Inferior parietal cortex (tissue), 1 donor: ENCODE measurements at regions not wholly inside any gene's neighbourhood (a gene's known extent, or its start where the extent isn't known, plus 50 kb on each side); places are given as distances from the start of the nearest gene placed in this dataset.

Experiments
- DNase-seq: peaks from one replicate; pipeline ENCODE4 v3.0.0-alpha.2; 2016; ENCODE audit errors: extremely low spot score

DNA sequence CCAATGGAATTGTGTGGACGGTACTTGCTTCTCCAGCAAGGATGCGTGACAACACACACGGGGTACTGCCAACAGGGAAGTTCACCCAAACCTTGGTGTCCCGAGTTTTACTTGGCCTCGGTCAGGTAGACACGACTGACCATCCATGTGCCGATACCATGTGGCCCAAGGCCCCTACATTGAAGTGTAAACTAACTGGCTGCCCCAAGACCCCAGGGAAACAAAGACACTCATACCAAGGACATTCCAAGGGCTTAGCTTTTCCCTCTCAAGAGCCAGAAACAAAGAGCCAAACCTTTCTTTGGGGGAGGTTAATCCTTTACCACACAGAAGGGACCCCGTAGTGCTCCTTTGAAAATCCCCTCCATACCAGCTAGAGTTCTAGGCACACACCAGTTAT, 215.9 kb upstream of the TNRC6C start:
- no peak for DNase-seq

DNA sequence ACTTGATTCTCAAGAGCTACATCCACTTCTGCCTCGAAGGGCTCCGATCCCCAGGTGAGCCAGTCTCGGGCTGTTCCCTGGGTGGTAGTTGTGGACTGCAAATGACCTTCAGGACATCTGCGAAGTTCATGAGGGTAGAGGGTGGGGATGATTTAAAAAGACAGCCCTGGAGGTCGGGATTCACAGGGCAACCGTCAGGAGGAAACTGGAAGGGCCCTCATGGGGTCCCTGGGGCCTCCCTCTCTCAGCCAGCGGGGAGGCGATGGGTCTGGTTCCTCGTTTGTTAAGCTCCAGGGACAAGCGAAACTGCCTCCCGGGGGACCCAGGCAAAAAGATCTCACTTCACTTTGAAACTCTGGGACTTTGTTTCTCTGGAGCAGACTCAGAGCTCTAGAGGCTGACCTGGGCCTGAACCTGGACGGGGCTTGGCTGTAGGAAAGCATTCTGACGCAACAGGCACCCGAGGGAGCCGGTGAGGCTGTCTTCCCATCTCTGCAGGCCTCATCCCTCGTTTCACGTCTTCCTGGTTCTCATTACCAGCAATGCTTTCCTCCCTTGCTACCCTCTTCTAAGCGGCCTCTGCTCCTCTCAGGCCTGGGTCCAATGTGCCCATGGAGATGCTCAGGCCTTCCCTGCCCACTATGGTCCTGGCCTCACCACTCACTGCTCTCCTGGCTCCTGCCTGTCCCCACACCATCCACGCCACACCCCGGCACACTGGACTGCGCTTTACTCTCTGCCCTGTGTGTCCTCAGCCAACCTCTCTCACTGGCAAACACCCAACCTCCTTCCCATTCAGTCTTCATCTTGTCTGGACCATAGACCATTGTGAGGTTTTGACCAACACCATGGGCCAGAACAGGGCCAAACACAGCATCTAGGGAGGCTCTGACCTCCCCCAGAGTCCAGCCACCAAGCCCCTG, 214.2 kb upstream of the TNRC6C start:
- DNase-seq, result no peak

- no peak for DNase-seq
Measured at GRCh38 chr17:77745702-77746101, 212.8 kb upstream of the TNRC6C start.

- DNase-seq, result no peak
Measured at GRCh38 chr17:77746393-77746792, 212.1 kb upstream of the TNRC6C start.

DNA sequence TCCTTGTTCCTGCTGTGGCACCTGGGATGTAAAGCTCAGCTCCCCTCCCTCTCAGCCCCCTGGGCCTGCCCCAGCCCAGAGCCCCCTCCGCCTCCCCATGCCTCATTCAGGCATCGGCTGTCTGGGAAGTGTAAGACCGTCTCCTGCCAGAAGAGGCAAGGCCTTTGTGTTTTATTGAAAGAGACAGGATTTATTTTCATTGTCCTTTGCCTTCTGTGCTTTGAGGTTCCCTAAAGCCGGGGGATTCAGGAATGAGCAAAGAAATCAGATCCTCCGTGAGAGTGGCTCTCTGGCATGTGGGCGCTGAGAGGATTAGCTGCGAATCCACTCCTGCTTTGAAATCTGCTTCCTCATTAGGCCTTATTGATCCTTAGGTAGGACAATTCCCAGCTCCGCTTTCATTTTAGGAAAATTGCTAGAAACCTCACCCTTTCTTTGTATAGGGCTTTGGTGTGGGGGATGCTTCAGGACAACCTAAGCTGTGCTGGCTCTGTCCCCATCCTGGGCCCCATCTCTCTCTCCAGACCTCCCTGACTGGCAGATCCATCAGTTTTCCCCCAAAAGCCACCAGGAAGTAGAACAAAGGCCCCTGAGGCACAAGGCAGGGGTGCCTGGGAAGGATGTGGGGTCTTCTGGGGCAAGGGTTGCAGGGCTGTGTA, 211.5 kb upstream of the TNRC6C start:
- DNase-seq, result no peak

- no peak for DNase-seq
Measured at GRCh38 chr17:77748436-77748835, 210.1 kb upstream of the TNRC6C start.

DNA sequence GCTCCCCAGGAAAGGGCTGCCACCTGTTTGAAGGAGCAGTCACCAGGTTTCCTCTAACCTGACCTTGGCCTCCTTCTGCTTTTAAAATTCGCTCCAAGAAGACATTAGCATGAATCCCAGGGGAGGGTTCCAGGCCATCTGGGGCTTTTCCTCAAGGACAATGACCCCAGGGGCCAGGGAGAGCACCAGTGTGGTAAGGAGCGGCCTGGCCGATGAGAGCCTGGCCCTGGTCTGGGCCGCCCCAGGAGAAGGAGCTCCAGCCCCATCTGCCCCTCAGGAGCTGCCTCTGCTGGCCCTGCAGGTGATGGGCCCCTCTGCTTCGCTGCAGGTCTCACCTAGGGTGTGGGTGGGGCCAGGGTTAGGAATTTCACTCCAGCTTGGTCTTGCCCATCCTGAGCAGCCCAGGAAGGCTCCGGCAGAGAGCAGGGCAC, 209.2 kb upstream of the TNRC6C start:
- no peak for DNase-seq

DNA sequence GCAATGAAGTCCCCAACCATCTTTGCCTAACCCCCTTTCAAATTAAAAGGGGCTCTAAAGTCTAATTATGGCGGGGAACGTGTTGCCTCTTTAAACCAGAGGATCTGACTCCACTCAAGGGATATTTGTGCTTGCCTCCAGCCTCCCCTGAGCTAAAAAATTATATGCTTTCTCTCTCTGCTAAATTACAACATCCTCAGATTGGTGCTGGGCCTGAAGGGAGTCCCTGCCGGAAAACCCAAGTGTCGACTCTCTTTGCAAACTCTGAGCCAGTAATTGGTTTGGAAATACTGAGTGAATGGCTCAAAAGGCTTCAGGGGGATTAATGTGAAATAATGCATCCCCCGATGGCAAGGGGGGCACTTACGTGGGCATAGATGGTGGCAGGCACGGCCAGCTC, 208.5 kb upstream of the TNRC6C start:
- no peak for DNase-seq

GRCh38 chr17:77750427-77751043, 208.0 kb upstream of the TNRC6C start:
- no peak for DNase-seq

DNA sequence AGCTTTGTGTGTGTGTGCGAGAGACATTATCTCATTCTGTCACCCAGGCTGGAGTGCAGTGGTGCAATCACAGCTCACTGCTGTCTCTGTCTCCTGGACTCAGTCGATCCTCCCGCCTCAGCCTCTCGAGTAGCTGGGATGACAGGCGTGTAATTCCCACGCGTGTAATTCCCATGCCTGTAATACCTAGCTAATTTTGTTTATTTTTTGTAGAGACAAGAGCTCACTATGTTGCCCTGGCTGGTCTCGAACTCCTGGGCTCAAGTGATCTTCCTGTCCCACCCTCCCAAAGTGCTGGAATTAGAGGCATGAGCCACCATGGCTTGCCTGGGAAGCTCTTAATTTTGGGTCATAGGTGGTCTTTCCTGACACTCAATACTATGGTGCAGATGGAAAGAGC, 205.3 kb upstream of the TNRC6C start:
- no peak for DNase-seq

GRCh38 chr17:77753691-77754245, 204.7 kb upstream of the TNRC6C start:
- no peak for DNase-seq

DNA sequence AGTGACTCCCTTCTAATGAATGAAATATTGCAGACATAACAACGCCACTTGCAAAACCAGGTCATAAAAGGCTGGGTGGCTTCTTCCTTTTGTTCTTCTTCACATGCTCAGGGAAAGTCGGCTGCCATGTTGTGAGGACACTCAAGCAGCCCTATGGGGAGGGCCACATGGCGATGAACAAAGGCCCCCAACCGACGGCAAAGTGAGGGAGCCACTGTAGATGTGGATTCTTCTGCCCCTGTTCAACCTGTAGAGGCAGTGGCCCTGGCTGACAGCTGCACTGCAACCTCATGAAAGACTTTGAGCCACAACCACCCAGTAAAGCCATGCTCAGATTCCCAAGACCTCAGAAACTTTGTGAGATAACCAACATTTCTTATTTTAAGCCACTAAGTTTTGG, 203.5 kb upstream of the TNRC6C start:
- no peak for DNase-seq

- DNase-seq, result no peak
Measured at GRCh38 chr17:77755410-77755963, 203.0 kb upstream of the TNRC6C start.

DNA sequence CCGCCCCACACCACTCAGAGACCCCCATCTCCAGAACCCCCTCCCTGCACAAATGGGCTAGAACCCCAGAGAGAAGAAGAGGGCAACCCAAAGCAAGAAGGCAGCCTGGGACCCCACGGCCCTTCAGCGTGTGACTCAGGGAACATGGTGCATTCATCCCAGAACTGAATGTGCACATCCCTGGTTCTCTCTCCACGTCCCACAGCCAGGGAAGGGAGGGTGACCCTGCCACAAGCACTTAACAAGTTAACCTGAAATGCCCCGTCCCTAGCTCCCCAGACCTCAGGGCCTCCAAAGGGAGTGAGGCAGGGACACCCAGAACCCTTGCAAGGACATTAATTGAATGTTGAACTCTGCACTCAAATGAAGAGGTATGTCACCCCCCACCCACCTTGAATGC, 202.5 kb upstream of the TNRC6C start:
- DNase-seq, result no peak

GRCh38 chr17:77756846-77757560, 201.5 kb upstream of the TNRC6C start:
- DNase-seq, result peak; percentile 15

DNA sequence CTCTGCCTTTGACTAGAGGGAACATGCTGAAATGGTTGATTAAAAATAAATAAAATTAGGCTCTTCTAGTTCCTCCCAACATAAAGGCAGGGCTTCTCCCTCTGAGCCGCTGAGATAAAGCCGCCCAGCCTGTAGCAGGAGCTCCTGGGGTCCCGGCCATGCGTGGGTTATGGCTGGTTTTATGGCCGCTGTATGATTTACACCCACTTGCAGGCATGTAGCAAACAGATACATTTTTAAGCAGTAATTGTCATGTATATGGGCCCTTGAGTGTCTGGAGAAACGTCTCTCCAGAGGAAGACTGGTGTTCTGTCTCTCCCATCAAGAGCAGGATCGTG, 201.0 kb upstream of the TNRC6C start:
- no peak for DNase-seq

GRCh38 chr17:77763023-77763422, 195.5 kb upstream of the TNRC6C start:
- no peak for DNase-seq

DNA sequence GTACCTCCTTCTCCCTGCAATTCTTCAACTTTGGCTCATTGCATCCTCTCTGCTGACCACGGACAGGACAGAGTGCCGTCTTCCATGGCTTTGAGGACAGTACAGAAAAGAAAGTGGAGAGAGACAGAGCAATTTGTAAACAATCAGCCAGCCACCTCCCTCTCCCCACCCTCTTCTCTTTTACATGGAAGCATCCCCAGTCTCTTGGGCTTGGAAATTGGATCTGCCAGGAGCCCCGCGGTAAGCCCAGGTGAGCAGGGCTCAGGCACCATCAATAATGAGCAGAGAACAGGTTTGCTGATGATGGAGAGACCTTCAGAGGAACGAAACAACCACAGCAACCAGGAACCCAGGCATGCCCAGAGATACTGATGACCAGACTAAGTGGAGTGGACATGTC, 194.9 kb upstream of the TNRC6C start:
- no peak for DNase-seq

GRCh38 chr17:77765292-77765691, 193.2 kb upstream of the TNRC6C start:
- DNase-seq, result no peak

DNA sequence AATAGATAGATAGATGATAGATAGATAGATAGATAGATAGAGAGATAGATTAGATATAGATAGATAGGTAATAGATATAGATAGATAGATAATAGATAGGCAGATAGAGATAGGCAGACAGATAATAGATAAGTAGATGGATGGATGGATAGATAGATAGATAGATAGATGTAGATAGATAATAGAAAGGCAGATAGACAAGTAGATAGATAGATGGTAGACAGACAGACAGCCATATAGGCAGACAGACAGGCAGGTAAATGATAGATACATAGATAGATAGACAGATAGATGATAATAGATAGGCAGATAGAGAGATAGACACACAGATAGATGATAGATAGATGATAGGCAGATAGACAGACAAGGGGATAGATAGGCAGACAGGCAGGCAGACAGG, 191.4 kb upstream of the TNRC6C start:
- DNase-seq, result no peak

- DNase-seq, result no peak
Measured at GRCh38 chr17:77768248-77768852, 190.2 kb upstream of the TNRC6C start.
